Common myeloid progenitor, CD34-positive (primary cell): ENCODE measurements at regions not wholly inside any gene's neighbourhood (a gene's known extent, or its start where the extent isn't known, plus 50 kb on each side); places are given as distances from the start of the nearest gene placed in this dataset.

ENCODE experiments used
- CTCF ChIA-PET: fragments of 350-600 bp; sonication (Branson Sonifier 250); formaldehyde crosslinking; loops from one replicate; lab custom pipeline; 2021; ENCODE audit warnings: antibody characterized with exemption; lab: Charles Lee
- POLR2A ChIA-PET: fragments of 350-600 bp; sonication (Branson Sonifier 250); formaldehyde crosslinking; loops from one replicate; lab custom pipeline; 2021; ENCODE audit warnings: antibody characterized with exemption; lab: Charles Lee
- DNase-seq, 3 donors: peaks; one replicate each; pipeline versions ENCODE4 v3.0.0 to v3.0.0-alpha.2; 2013
- H3K27ac ChIP-seq, 2 experiments: 1 replicate in 1 of 2; 2 replicates in 1 of 2; pipeline ENCODE4 v1.7.0; 2013; ENCODE audit warnings: inconsistent platforms in 2 of 2, low read length in 2 of 2, mild to moderate bottlenecking in 2 of 2, low read depth in 1 of 2, moderate library complexity in 1 of 2; ENCODE audit not compliant: severe bottlenecking in 2 of 2, insufficient read depth in 1 of 2, poor library complexity in 1 of 2
- H3K27me3 ChIP-seq, 5 experiments: replicated peaks in 2 of 5; 1 replicate in 3 of 5; 2 replicates in 2 of 5; pipeline versions ENCODE4 v1.6.1 to v1.7.0; 2013; ENCODE audit warnings: low read length in 4 of 5, mild to moderate bottlenecking in 2 of 5, moderate library complexity in 2 of 5, inconsistent platforms in 1 of 5; ENCODE audit not compliant: insufficient read depth in 5 of 5, control insufficient read depth in 4 of 5
- H3K36me3 ChIP-seq, 4 experiments: 1 replicate in 2 of 4; 2 replicates in 2 of 4; pipeline versions ENCODE4 v1.6.1 to v1.7.0; 2013; ENCODE audit warnings: low read length in 3 of 4, control low read depth in 1 of 4, mild to moderate bottlenecking in 1 of 4; ENCODE audit not compliant: control insufficient read depth in 4 of 4, insufficient read depth in 4 of 4
- H3K4me1 ChIP-seq, 4 experiments: 1 replicate in 3 of 4; 2 replicates in 1 of 4; pipeline versions ENCODE4 v1.6.1 to v1.7.1; 2013; ENCODE audit warnings: low read length in 3 of 4, mild to moderate bottlenecking in 3 of 4, control low read depth in 1 of 4, inconsistent platforms in 1 of 4, moderate library complexity in 1 of 4; ENCODE audit not compliant: control insufficient read depth in 4 of 4, insufficient read depth in 4 of 4; ENCODE audit errors: control extremely low read depth in 1 of 4
- H3K4me3 ChIP-seq, 7 experiments: 1 replicate in 4 of 7; 2 replicates in 3 of 7; pipeline versions ENCODE4 v1.5.1 to v1.7.0; 2013; ENCODE audit warnings: mild to moderate bottlenecking in 7 of 7, low read length in 6 of 7, moderate library complexity in 6 of 7, inconsistent platforms in 2 of 7, low read depth in 2 of 7, control low read depth in 1 of 7; ENCODE audit not compliant: insufficient read depth in 4 of 7, control insufficient read depth in 1 of 7; ENCODE audit errors: extremely low read depth in 1 of 7
- H3K9me3 ChIP-seq, 5 experiments: 1 replicate in 4 of 5; 2 replicates in 1 of 5; pipeline versions ENCODE4 v1.6.1 to v1.7.1; 2013; ENCODE audit warnings: low read length in 4 of 5, mild to moderate bottlenecking in 2 of 5, inconsistent platforms in 1 of 5, low read depth in 1 of 5, moderate library complexity in 1 of 5; ENCODE audit not compliant: control insufficient read depth in 4 of 5, insufficient read depth in 2 of 5; ENCODE audit errors: control extremely low read depth in 1 of 5
- WGBS: methylation state at CpG from one replicate; pipeline ENCODE4 v1.1.5; 2013; ENCODE audit not compliant: insufficient coverage; 5-methylcytosine and 5-hydroxymethylcytosine counted together

DNA sequence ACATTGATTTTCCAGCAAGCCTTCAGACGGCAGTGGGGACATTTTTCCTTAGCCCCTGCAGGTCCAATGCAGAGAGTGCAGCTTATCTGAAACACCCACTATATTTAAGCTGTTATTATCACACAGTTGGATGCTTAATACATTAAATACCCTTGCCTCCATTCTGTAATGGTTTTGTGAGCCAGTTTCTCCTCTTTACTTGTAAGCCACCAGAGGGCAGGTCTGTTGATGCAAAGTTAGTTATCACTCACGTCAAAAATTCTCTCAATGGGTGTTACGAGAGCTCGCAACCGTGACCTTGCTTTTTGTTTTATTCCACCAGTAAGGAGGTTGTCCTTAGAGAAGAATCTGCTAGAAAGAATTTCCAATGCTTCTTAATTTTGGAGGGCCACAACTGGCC, 189.8 kb downstream of the INSIG2 start:
- peaks cover 7 to 24% (median 12%) of the 10 kb centered on the region in 5 experiments for H3K27me3 ChIP-seq
- no peak for DNase-seq
- no peaks in the 10 kb centered on the region for H3K36me3 ChIP-seq
- no peaks in the 10 kb centered on the region for H3K4me1 ChIP-seq
- no peak overlapping the region for H3K4me3 ChIP-seq
- no peaks in the 10 kb centered on the region for H3K9me3 ChIP-seq
- 92% methylated on average over 5 of the region's 5 CpGs for WGBS
- ChIA-PET CTCF (no interaction called here), POLR2A (no interaction called here)
- H3K27ac ChIP-seq: no peak overlapping the region

- Histone ChIP-seq H3K4me3 (no peak overlapping the region), H3K4me1 (no peaks in the 10 kb centered on the region), H3K36me3 (no peaks in the 10 kb centered on the region), H3K27me3 (peaks cover under 1 to 17% (median 7%) of the 10 kb centered on the region in 5 experiments), H3K27ac (no peak overlapping the region), H3K9me3 (no peaks in the 10 kb centered on the region)
- DNase-seq: no peak
- POLR2A ChIA-PET: no interaction called here
- 94% methylated on average over 4 of the region's 4 CpGs for WGBS
- CTCF ChIA-PET: no interaction called here
These were observed 186.7 kb downstream of the INSIG2 start for GRCh38 chr2:118274841-118275510.

DNA sequence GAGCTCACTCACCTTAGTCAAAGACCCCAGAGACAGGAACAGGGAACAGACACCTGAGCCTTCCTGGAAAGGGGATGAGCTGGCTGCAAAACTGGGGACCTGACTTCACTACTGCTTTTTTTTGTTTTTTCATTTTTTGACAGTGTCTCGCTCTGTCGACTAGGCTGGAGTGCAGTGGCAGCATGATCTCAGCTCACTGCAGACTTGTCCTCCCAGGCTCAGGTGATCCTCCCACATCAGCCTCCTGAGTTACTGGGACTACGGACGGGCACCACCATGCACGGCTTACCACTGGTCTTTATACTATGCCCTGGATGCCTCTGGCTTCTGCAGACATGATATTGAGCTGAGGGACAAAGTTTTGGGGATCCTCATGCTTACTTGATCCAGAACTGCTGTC, 184.1 kb downstream of the INSIG2 start:
- no peaks in the 10 kb centered on the region for H3K4me1 ChIP-seq
- WGBS: 74% methylated on average over 5 of the region's 5 CpGs
- H3K27me3 ChIP-seq: peaks cover 0 to 21% (median 6%) of the 10 kb centered on the region in 5 experiments
- no peaks in the 10 kb centered on the region for H3K9me3 ChIP-seq
- ChIA-PET CTCF (no interaction called here), POLR2A (interaction anchor here (0.6 kb wide), 1 partner anchor 27 kb away, joined by 9 read pairs; no protein-coding TSS in a partner anchor)
- DNase-seq: no peak
- no peak overlapping the region for H3K27ac ChIP-seq
- no peak overlapping the region for H3K4me3 ChIP-seq
- H3K36me3 ChIP-seq: no peaks in the 10 kb centered on the region

GRCh38 chr2:118269408-118270051, 181.3 kb downstream of the INSIG2 start:
- WGBS: 71% methylated on average over 8 of the region's 9 CpGs
- ChIA-PET CTCF (no interaction called here), POLR2A (no interaction called here)
- H3K27ac ChIP-seq: no peak overlapping the region
- H3K27me3 ChIP-seq: peaks cover 0 to 20% (median 3%) of the 10 kb centered on the region in 5 experiments
- no peak for DNase-seq
- H3K9me3 ChIP-seq: no peaks in the 10 kb centered on the region
- H3K36me3 ChIP-seq: no peaks in the 10 kb centered on the region
- H3K4me1 ChIP-seq: no peaks in the 10 kb centered on the region
- H3K4me3 ChIP-seq: no peak overlapping the region

- H3K4me3 ChIP-seq: no peak overlapping the region
- no peak overlapping the region for H3K27ac ChIP-seq
- H3K27me3 ChIP-seq: peaks cover 0 to 26% (median 3%) of the 10 kb centered on the region in 5 experiments
- ChIA-PET CTCF (no interaction called here), POLR2A (no interaction called here)
- no peaks in the 10 kb centered on the region for H3K36me3 ChIP-seq
- WGBS: 63% methylated on average over 4 of the region's 5 CpGs
- H3K9me3 ChIP-seq: no peaks in the 10 kb centered on the region
- no peak for DNase-seq
- H3K4me1 ChIP-seq: no peaks in the 10 kb centered on the region
These were observed 180.0 kb downstream of the INSIG2 start for GRCh38 chr2:118268268-118268667.

DNA sequence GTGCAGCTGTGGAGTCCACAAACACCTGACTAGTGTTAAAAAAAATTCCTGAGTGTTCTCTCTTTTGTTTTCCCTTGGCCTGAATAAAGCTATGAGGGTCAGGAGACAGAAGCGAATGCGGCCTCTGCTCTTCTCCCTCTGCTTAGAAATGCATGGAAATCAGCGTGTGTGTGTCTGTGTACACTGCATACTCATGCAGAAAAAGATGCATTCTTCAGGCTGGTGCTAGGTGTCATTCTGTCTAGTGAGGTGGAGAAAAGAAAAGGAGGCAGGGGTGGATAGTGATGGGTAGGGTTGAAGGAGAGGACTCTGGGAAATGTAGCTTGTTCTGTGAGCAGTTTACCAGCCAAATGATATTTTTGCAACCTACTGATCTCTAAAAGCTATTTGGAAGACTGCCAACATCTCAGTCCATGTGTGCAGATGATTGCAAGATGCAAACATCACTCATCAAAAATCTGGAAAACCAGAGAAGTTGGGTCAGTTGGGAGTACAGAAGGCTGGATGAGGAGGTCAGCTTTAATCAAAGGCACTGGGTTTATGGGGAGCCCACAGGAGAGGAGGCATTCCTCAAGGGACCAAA, 177.7 kb downstream of the INSIG2 start:
- DNase-seq: no peak
- no peaks in the 10 kb centered on the region for H3K36me3 ChIP-seq
- H3K4me1 ChIP-seq: no peaks in the 10 kb centered on the region
- no peak overlapping the region for H3K4me3 ChIP-seq
- no peak overlapping the region for H3K27ac ChIP-seq
- 71% methylated on average over 2 of the region's 3 CpGs for WGBS
- peaks cover 0 to 20% (median 2%) of the 10 kb centered on the region in 5 experiments for H3K27me3 ChIP-seq
- ChIA-PET CTCF (no interaction called here), POLR2A (no interaction called here)
- H3K9me3 ChIP-seq: no peaks in the 10 kb centered on the region
